ENCODE measurements at regions not wholly inside any gene's neighbourhood (a gene's known extent, or its start where the extent isn't known, plus 50 kb on each side); places are given as distances from the start of the nearest gene placed in this dataset.
A peak's percentile ranks its signal among the peaks of the same experiment; 100 is the strongest.
"Not testable (repeated sequence)": the region's sequence is repeated elsewhere in the genome, so short reads cannot be mapped to it uniquely, and the experiment has no call there.

GRCh38 chr1:148318904-148319242, 164.2 kb downstream of the PPIAL4G start:
- Histone ChIP-seq H3K4me1 (ENCODE audit: insufficient read depth, low read length) (peaks cover 32% of the 10 kb centered on the region), H3K27me3 (ENCODE audit: insufficient read depth, low read length) (no peaks in the 10 kb centered on the region), H3K4me3 (ENCODE audit: low read length) (peak overlapping the region; percentile 46), H3K9me3 (ENCODE audit: low read depth, low read length) (no peaks in the 10 kb centered on the region)

GRCh38 chr1:148318123-148318903, 164.8 kb downstream of the PPIAL4G start:
- Histone ChIP-seq H3K27me3 (ENCODE audit: insufficient read depth, low read length) (no peaks in the 10 kb centered on the region), H3K9me3 (ENCODE audit: low read depth, low read length) (no peaks in the 10 kb centered on the region), H3K4me1 (ENCODE audit: insufficient read depth, low read length) (peaks cover 32% of the 10 kb centered on the region), H3K4me3 (ENCODE audit: low read length) (peak overlapping the region; percentile 46)

DNA sequence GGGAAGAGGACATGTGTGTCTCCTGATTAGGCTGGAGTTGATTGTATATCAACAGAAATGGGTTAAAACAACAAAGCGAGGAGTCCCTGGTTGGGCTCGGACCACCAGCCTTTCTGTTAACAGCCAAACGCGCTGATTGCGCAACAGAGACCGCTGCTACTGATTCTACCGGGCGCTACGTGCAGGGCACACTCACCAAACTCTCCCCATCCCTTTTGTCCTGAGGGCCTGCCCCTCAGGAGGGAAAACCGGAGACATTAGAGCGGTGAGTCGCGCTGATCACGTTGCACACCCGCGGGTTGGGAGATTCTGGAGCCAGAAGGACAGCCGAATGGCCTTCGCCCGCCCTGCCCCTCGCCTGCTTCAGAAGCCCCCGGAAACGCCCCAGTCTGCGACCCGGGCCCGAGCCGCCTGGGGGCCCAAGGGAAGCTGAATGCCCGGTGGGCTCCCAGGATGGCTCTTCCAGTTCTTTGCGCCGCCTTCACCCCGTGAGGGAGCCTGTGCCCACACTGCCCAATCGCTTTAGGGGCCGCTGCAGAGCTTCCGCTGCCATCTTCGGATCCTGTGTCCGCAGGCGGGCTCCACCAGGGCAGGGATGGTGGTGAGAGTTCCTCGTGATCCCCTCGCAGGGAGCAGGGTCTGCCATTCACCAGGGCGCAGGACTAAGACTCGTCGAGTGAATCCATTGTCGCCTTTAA, 165.4 kb upstream of the NBPF11 start:
- Histone ChIP-seq H3K27me3 (ENCODE audit: insufficient read depth, low read length) (peaks cover 3% of the 10 kb centered on the region), H3K9me3 (ENCODE audit: low read depth, low read length) (no peaks in the 10 kb centered on the region), H3K4me1 (ENCODE audit: insufficient read depth, low read length) (peaks cover 32% of the 10 kb centered on the region), H3K4me3 (ENCODE audit: low read length) (peak overlapping the region; percentile 46)

DNA sequence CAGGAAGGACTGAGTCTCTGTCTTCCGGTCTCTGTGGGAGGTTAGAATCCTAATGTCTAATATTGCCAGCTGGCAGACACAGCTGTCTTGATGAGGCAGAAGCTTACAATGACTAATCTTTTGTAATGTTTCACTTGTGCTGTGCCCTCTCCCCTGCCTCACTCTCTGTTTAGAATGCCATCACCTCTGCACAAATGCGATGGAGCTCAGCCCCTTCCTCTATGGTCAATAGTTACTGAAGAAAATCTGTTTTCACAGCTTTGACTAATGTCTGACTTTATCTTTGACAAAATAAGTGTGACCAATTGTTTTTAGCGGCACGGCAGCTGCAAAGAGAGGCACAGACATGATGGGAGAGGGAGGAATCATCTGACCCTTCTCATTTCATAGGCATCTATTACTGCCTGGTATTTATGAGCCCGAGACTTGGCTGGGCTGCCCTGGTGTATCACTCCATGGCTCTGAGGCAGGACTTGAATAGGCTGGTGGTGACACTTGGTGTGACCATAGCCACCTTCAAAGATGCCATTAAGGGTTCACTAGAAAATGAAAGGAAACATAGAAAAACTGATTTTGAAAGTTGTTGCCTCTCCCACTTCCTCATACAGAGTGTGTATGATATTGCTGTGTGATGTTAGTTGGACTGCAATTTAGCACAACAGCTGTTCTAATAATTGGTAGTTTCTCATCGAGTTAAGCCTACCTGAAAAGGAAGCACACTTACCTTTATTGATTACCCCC, 163.2 kb upstream of the NBPF11 start:
- Histone ChIP-seq H3K4me1 (ENCODE audit: insufficient read depth, low read length) (peaks cover 32% of the 10 kb centered on the region), H3K27me3 (ENCODE audit: insufficient read depth, low read length) (peaks cover 23% of the 10 kb centered on the region), H3K4me3 (ENCODE audit: low read length) (no peak overlapping the region), H3K9me3 (ENCODE audit: low read depth, low read length) (no peaks in the 10 kb centered on the region)

- no peak overlapping the region for H3K4me3 ChIP-seq (ENCODE audit: low read length)
- no peaks in the 10 kb centered on the region for H3K9me3 ChIP-seq (ENCODE audit: low read depth, low read length)
- peaks cover 25% of the 10 kb centered on the region for H3K4me1 ChIP-seq (ENCODE audit: insufficient read depth, low read length)
- peaks cover 59% of the 10 kb centered on the region for H3K27me3 ChIP-seq (ENCODE audit: insufficient read depth, low read length)
Measured at GRCh38 chr1:148310807-148311206, 158.7 kb upstream of the NBPF11 start.

DNA sequence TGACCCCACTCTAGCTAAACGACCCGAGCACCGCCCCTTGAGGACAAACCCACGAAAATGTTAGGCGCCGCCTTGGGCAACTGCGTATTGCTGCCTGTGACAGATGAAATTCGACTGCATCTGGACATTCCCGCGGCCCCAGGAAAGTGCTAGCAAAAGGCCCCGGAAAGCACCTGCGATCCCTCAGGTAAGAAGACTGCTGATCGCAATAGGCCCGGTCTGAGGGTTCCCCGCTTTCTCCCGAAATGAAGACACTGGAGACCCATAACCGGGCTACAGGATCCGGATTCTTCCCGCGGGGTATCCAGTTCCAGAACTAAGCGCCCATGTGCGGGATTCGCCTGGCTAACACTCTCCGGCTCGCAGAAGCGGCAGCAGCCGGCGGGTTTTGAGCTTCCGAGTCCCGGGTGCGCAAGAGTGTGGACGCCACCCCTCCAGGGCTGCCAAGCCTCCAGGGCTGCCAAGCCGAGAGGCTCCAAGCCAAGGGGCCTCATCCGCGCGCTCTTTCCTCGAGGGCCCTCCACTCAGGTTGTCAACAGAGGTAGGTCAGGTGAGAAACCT, 157.9 kb upstream of the NBPF11 start:
- Histone ChIP-seq H3K4me3 (ENCODE audit: low read length) (no peak overlapping the region), H3K4me1 (ENCODE audit: insufficient read depth, low read length) (peaks cover 19% of the 10 kb centered on the region), H3K27me3 (ENCODE audit: insufficient read depth, low read length) (peaks cover 59% of the 10 kb centered on the region), H3K9me3 (ENCODE audit: low read depth, low read length) (no peaks in the 10 kb centered on the region)

DNA sequence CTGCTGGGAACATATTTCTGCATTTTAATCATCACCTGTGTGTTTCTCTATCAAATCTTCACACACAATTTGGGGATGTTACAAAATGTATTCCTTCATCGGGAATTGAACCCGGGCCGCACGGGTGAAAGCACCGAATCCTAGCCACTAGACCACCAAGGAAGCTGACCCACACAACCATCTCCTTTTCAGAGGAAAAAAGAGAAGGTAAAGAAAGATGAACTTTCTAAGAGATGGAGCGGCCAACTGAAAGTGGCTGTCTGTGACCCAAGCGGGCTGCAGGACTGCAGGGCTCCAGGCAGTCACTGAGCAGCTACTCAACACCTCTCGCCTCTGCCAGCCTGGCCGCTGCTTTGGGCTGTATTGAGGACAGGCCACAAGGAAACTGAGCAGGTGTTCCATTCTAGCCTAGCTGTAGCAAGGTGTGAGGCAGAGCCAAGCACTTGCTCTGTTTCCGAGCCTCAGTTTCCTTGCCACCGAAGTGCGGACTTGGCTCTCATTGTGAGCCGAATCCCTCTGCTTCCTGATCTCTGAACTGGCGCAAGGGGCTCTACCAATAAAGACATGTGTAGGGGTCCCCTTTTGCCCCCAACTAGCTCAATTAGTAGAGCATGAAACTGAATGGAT, 156.9 kb upstream of the NBPF11 start:
- Histone ChIP-seq H3K4me1 (ENCODE audit: insufficient read depth, low read length) (peaks cover 18% of the 10 kb centered on the region), H3K27me3 (ENCODE audit: insufficient read depth, low read length) (peaks cover 65% of the 10 kb centered on the region), H3K9me3 (ENCODE audit: low read depth, low read length) (no peaks in the 10 kb centered on the region)

GRCh38 chr1:148307583-148308185, 155.6 kb upstream of the NBPF11 start:
- Histone ChIP-seq H3K27me3 (ENCODE audit: insufficient read depth, low read length) (peaks cover 71% of the 10 kb centered on the region), H3K4me1 (ENCODE audit: insufficient read depth, low read length) (peaks cover 26% of the 10 kb centered on the region), H3K9me3 (ENCODE audit: low read depth, low read length) (no peaks in the 10 kb centered on the region), H3K4me3 (ENCODE audit: low read length) (no peak overlapping the region)

More for the DNA sequence above, 156.9 kb upstream of the NBPF11 start:
- no peak overlapping the region for H3K4me3 ChIP-seq (ENCODE audit: low read length)

GRCh38 chr1:148304935-148305334, 152.9 kb upstream of the NBPF11 start:
- not testable (repeated sequence) for H3K9me3 ChIP-seq (ENCODE audit: low read depth, low read length); H3K4me3 ChIP-seq (ENCODE audit: low read length)
- H3K27me3 ChIP-seq (ENCODE audit: insufficient read depth, low read length): peaks cover 46% of the 10 kb centered on the region
- H3K4me1 ChIP-seq (ENCODE audit: insufficient read depth, low read length): peaks cover 26% of the 10 kb centered on the region

GRCh38 chr1:148302586-148303364, 150.7 kb upstream of the NBPF11 start:
- H3K9me3 ChIP-seq (ENCODE audit: low read depth, low read length); H3K4me3 ChIP-seq (ENCODE audit: low read length): not testable (repeated sequence)
- peaks cover 20% of the 10 kb centered on the region for H3K4me1 ChIP-seq (ENCODE audit: insufficient read depth, low read length)
- H3K27me3 ChIP-seq (ENCODE audit: insufficient read depth, low read length): peaks cover 25% of the 10 kb centered on the region

DNA sequence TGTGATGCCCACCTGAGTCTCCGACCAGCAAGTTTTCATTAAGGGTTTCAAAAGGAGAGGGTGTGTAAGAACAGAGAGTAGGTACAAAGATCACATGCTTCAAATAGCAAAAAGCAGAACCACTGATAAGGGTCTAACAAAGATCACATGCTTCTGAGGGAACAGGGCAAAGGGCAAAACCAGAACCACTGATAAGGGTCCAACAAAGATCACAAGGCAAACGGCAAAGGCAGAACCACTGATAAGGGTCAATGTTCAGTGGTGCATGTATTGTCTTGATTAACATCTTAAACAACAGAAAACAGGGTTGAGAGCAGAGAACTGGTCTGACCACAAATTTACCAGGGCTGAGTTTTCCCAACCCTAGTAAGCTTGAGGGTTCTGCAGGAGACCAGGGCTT, 145.8 kb upstream of the NBPF11 start:
- not testable (repeated sequence) for H3K4me3 ChIP-seq (ENCODE audit: low read length); H3K9me3 ChIP-seq (ENCODE audit: low read depth, low read length); H3K4me1 ChIP-seq (ENCODE audit: insufficient read depth, low read length); H3K27me3 ChIP-seq (ENCODE audit: insufficient read depth, low read length)

- Histone ChIP-seq H3K4me1 (ENCODE audit: insufficient read depth, low read length) (no peaks in the 10 kb centered on the region), H3K9me3 (ENCODE audit: low read depth, low read length) (no peaks in the 10 kb centered on the region), H3K27me3 (ENCODE audit: insufficient read depth, low read length) (no peaks in the 10 kb centered on the region), H3K4me3 (ENCODE audit: low read length) (no peak overlapping the region)
Measured at GRCh38 chr1:148296511-148296910, 144.4 kb upstream of the NBPF11 start.

DNA sequence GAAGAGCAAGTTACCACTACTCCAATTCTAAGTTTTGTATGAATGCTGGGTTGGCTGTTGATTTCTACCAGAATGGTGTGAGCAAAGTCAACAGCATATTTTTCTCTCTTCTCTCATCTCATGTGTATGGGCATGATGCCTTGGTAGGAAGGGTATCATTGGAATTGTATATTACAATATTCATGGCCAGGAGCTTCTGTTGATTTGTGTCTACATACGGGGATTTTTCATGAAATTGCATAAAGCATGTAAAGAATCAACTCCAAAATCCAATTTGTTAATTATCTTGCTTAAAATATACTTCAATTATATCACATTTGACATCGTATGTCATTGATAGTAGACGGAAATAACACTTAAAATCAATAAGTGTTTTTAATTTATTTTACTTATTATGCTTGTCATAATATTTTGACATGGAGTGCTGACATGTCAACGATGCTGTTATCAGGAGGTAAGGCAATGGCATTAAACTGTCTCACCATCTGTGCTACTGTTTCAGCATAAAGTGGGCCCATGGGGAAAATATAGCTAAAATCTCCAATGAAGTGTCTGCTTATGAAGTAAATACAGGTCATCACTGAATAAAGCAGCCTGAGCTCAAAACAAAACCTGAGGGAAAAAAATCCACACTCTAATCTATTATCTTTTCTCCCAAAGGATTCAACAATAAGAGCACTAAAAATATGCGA, 142.2 kb upstream of the NBPF11 start:
- no peaks in the 10 kb centered on the region for H3K4me1 ChIP-seq (ENCODE audit: insufficient read depth, low read length)
- H3K27me3 ChIP-seq (ENCODE audit: insufficient read depth, low read length): no peaks in the 10 kb centered on the region
- H3K9me3 ChIP-seq (ENCODE audit: low read depth, low read length): no peaks in the 10 kb centered on the region
- no peak overlapping the region for H3K4me3 ChIP-seq (ENCODE audit: low read length)
